Astrocyte (in vitro differentiated cells and primary cell): ENCODE measurements at regions not wholly inside any gene's neighbourhood (a gene's known extent, or its start where the extent isn't known, plus 50 kb on each side); places are given as distances from the start of the nearest gene placed in this dataset.

Experiments used
- CTCF ChIP-seq: IDR thresholded peaks from 2 replicates; pipeline ENCODE4 v1.5.1; 2011; ENCODE audit warnings: low read depth, mild to moderate bottlenecking, inconsistent platforms, low read length, moderate library complexity; ENCODE audit not compliant: insufficient read depth
- EZH2 ChIP-seq: IDR thresholded peaks from 2 replicates; pipeline ENCODE4 v1.6.1; 2012; ENCODE audit warnings: mild to moderate bottlenecking, low read length, inconsistent platforms; ENCODE audit not compliant: insufficient read depth

- TF ChIP-seq CTCF (no peak), EZH2 (no peak)
Measured at GRCh38 chr3:24945563-24945962, 450.9 kb upstream of the THRB start.
